ENCODE measurements at regions not wholly inside any gene's neighbourhood (a gene's known extent, or its start where the extent isn't known, plus 50 kb on each side); places are given as distances from the start of the nearest gene placed in this dataset.

DNA sequence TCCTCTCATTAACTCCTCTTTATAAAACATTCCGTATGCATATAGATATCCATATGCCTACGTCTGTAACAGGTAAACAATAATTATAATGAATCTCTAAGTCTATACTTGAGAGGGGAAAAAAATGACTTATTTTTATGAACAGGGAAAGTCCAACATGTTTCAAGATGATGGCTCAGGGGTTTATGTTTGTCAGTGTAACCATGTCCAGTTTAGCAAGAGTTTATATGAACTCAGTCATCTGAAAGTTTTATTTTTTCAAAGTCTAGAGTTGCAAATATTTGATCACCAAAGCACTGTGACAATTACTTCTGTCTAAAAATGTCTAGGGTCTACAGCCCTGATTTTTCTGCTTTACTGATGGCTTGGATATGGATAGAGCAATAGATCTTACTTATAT is 559.4 kb upstream of the KCNMB2 start:
- TF ChIP-seq, protein P1, sequence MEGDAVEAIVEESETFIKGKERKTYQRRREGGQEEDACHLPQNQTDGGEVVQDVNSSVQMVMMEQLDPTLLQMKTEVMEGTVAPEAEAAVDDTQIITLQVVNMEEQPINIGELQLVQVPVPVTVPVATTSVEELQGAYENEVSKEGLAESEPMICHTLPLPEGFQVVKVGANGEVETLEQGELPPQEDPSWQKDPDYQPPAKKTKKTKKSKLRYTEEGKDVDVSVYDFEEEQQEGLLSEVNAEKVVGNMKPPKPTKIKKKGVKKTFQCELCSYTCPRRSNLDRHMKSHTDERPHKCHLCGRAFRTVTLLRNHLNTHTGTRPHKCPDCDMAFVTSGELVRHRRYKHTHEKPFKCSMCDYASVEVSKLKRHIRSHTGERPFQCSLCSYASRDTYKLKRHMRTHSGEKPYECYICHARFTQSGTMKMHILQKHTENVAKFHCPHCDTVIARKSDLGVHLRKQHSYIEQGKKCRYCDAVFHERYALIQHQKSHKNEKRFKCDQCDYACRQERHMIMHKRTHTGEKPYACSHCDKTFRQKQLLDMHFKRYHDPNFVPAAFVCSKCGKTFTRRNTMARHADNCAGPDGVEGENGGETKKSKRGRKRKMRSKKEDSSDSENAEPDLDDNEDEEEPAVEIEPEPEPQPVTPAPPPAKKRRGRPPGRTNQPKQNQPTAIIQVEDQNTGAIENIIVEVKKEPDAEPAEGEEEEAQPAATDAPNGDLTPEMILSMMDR (IDR thresholded peaks at IDR 0.05) = no peak
- TF ChIP-seq POLR2A (IDR thresholded peaks at IDR 0.05) = no peak

Data from heart left ventricle (tissue), 13 donors.